ENCODE measurements at regions not wholly inside any gene's neighbourhood (a gene's known extent, or its start where the extent isn't known, plus 50 kb on each side); places are given as distances from the start of the nearest gene placed in this dataset.

DNA sequence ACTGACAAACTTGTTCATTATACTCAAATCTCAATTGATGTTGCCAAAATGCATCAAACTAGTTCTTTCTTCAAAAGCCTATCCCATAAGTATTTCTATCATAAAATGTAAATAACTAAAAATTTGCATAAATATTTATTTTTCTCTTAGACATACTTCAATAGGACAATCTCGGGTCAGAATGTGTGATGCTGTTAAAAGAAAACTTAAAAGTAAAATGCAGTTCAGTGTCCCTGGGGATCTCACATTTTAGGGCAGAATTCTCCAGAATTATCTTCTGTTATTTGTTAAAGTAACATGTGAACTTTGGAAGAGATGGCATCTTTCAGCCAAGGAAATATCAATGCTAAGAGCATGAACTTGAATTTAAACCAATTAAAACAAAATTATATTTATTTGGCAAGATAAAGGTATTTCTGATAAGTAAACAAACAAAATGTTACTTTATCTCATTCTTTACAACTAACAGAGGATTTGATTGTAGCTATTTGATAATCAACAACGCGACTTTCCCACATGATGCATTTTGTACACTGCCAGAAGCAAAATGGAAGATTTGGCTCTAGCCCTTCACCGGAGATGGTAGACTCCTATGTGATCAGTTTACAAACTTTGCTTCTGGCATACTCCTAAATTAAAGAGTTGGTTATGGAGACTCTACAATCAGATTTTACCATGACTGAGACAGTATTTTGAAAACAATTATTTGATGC, 169.5 kb upstream of the EDNRB start:
- H3K9me3 ChIP-seq = no peaks in the 10 kb centered on the region
- TF ChIP-seq POLR2A (IDR thresholded peaks at IDR 0.05) = no peak
- TF ChIP-seq, protein P1, sequence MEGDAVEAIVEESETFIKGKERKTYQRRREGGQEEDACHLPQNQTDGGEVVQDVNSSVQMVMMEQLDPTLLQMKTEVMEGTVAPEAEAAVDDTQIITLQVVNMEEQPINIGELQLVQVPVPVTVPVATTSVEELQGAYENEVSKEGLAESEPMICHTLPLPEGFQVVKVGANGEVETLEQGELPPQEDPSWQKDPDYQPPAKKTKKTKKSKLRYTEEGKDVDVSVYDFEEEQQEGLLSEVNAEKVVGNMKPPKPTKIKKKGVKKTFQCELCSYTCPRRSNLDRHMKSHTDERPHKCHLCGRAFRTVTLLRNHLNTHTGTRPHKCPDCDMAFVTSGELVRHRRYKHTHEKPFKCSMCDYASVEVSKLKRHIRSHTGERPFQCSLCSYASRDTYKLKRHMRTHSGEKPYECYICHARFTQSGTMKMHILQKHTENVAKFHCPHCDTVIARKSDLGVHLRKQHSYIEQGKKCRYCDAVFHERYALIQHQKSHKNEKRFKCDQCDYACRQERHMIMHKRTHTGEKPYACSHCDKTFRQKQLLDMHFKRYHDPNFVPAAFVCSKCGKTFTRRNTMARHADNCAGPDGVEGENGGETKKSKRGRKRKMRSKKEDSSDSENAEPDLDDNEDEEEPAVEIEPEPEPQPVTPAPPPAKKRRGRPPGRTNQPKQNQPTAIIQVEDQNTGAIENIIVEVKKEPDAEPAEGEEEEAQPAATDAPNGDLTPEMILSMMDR (IDR thresholded peaks at IDR 0.05 in 4 of 5, conservative IDR thresholded peaks at IDR 0.05 in 1 of 5) = no peak
- H3K4me1 ChIP-seq = no peaks in the 10 kb centered on the region
- DNase-seq (no peak), ATAC-seq (no peak)
- intact Hi-C loops (cut with DNase I; ENCODE audit: low total_unique reads) = no loop called here
- in situ Hi-C loops (cut with MboI; ENCODE audit: low sequenced_read_pairs in 4 of 4) = no loop called here
- no peak overlapping the region for H3K4me3 ChIP-seq
- H3K27me3 ChIP-seq = no peaks in the 10 kb centered on the region
- no peak overlapping the region for H3K27ac ChIP-seq
- no peaks in the 10 kb centered on the region for H3K36me3 ChIP-seq

DNA sequence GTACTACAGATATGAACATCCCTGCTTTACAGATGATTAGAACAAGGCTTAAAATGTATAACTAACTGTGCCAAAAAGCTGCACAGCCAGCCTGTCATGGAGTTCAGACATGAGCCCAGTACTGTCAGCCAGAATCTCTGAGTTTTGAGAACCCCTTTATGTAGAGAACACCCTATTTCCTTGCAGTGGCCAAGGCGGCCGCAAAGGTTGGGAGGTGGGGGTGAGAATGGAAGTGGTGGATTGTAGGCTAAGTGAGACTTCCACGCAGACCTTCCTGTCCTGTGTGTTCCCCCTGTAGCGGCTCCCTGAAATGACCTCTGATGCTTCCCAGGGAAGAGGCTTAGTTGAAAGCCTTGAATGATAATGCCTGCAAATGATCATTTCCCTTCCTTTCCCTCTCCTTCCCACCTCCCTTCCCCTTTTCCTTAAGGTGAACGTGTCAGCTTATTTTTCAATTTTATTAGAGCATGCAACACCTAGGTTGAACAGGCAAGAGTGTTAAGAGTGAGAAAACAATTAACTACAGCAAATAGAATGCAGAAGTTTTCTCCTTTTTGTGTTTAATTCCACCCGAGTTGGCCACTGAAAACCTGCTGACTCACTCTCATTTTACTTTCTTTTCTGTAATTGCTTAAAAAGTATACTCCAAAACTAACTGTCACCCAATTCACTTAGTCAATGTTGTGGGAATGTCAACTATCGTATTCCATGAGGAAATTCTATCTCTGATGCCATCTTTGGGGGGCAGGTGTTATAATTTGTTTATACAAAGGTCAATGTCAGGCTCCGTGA, 167.0 kb upstream of the EDNRB start:
- H3K4me3 ChIP-seq = no peak overlapping the region
- in situ Hi-C loops (cut with MboI; ENCODE audit: low sequenced_read_pairs in 4 of 4) = no loop called here
- ATAC-seq (no peak), DNase-seq (no peak)
- no peaks in the 10 kb centered on the region for H3K4me1 ChIP-seq
- H3K27me3 ChIP-seq = no peaks in the 10 kb centered on the region
- TF ChIP-seq, protein P1 (IDR thresholded peaks at IDR 0.05 in 4 of 5, conservative IDR thresholded peaks at IDR 0.05 in 1 of 5) = no peak
- no peak for TF ChIP-seq POLR2A (IDR thresholded peaks at IDR 0.05)
- H3K27ac ChIP-seq = no peak overlapping the region
- peaks cover 0 to 5% (median 0%) of the 10 kb centered on the region in 3 donors for H3K9me3 ChIP-seq
- H3K36me3 ChIP-seq = no peaks in the 10 kb centered on the region
- intact Hi-C loops (cut with DNase I; ENCODE audit: low total_unique reads) = no loop called here

DNA sequence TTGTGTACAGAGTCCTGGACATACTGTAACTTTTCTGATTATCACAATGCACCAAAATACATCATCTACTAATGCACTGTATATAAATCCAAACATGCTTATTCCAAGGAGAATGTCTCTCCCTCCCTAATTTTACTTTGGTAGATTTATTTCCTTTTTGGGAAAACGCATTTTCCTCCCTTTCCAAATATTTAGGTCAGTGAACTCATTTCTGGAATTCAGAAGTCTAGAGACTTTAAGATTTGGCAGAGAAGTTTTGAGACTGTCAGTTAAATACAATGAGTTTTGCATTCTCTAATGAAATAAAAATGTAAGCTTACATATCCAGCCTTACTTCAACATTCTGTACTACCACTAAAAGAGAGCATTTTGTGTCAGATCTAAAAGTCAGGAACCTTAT, 165.8 kb upstream of the EDNRB start:
- no peaks in the 10 kb centered on the region for H3K27me3 ChIP-seq

DNA sequence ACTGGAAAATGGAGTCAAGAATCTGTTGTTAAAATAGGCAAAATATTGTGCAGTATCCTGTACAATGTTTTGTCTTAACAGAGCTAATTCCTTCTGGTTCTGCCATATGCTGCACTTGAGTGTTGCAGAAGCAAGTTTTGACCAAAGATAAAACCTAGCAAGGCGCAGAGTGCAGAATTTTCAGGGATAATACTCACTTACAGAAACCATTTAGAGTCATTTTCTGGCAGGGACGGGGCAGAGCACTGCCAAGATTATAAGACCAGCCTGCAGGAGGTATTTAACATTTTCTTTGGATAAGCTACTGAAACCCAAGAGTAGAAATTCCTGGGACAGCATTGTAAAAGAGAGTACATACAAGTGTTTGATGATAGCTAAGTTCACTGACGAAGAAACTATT, 159.5 kb upstream of the EDNRB start:
- intact Hi-C loops (cut with DNase I; ENCODE audit: low total_unique reads) (no loop called here), in situ Hi-C loops (cut with MboI; ENCODE audit: low sequenced_read_pairs in 4 of 4) (no loop called here)
- DNase-seq = no peak
- no peak overlapping the region for H3K27ac ChIP-seq
- no peaks in the 10 kb centered on the region for H3K27me3 ChIP-seq
- H3K36me3 ChIP-seq = no peaks in the 10 kb centered on the region
- H3K4me1 ChIP-seq = no peaks in the 10 kb centered on the region
- ATAC-seq = no peak
- H3K4me3 ChIP-seq = no peak overlapping the region
- TF ChIP-seq POLR2A (IDR thresholded peaks at IDR 0.05) = no peak
- TF ChIP-seq, protein P1 (IDR thresholded peaks at IDR 0.05 in 4 of 5, conservative IDR thresholded peaks at IDR 0.05 in 1 of 5) = no peak
- H3K9me3 ChIP-seq = peaks cover 0 to 7% (median 0%) of the 10 kb centered on the region in 3 donors

More for the DNA sequence above, 165.8 kb upstream of the EDNRB start:
- peaks cover 0 to 7% (median 0%) of the 10 kb centered on the region in 3 donors for H3K9me3 ChIP-seq
- DNase-seq (no peak), ATAC-seq (no peak)
- in situ Hi-C loops (cut with MboI; ENCODE audit: low sequenced_read_pairs in 4 of 4) = no loop called here
- no peak overlapping the region for H3K4me3 ChIP-seq
- H3K27ac ChIP-seq = no peak overlapping the region
- H3K36me3 ChIP-seq = no peaks in the 10 kb centered on the region
- intact Hi-C loops (cut with DNase I; ENCODE audit: low total_unique reads) = no loop called here
- TF ChIP-seq, protein P1 (IDR thresholded peaks at IDR 0.05 in 4 of 5, conservative IDR thresholded peaks at IDR 0.05 in 1 of 5) = no peak
- TF ChIP-seq POLR2A (IDR thresholded peaks at IDR 0.05) = no peak
- no peaks in the 10 kb centered on the region for H3K4me1 ChIP-seq
